Neural crest cell (in vitro differentiated cells): ENCODE measurements at regions not wholly inside any gene's neighbourhood (a gene's known extent, or its start where the extent isn't known, plus 50 kb on each side); places are given as distances from the start of the nearest gene placed in this dataset.

ENCODE experiments used
- DNase-seq: peaks from one replicate; pipeline ENCODE4 v3.0.0; 2021; ENCODE audit warnings: low read depth, mixed read lengths, low spot score
- H3K27ac Mint-ChIP-seq: one replicate; pipeline ENCODE4 v1.8.0; 2021; ENCODE audit warnings: mild to moderate bottlenecking, mixed read lengths; ENCODE audit not compliant: unreplicated experiment
- H3K27me3 Mint-ChIP-seq: 2 replicates; pipeline ENCODE4 v1.8.0; 2021; ENCODE audit warnings: low read depth, mild to moderate bottlenecking, mixed read lengths
- H3K36me3 Mint-ChIP-seq: 2 replicates; pipeline ENCODE4 v1.8.0; 2021; ENCODE audit warnings: low read depth, mild to moderate bottlenecking, mixed read lengths
- H3K4me1 Mint-ChIP-seq: 2 replicates; pipeline ENCODE4 v1.8.0; 2021; ENCODE audit warnings: mixed read lengths
- H3K4me3 Mint-ChIP-seq: one replicate; pipeline ENCODE4 v1.8.0; 2021; ENCODE audit warnings: mild to moderate bottlenecking, mixed read lengths
- H3K9me3 Mint-ChIP-seq: 2 replicates; pipeline ENCODE4 v1.8.0; 2021; ENCODE audit warnings: mixed read lengths
- CTCF ChIP-seq: fragments of 200-600 bp; sonication (generic); conservative IDR thresholded peaks from 2 replicates; pipeline ENCODE4 v1.5.0; 2021; ENCODE audit warnings: antibody characterized with exemption, mild to moderate bottlenecking

GRCh38 chr14:98249057-98249456 lies 1022.9 kb downstream of the BCL11B start:
- Mint-ChIP-seq H3K27ac (no peak overlapping the region), H3K27me3 (no peaks in the 10 kb centered on the region), H3K4me3 (no peak overlapping the region), H3K36me3 (no peaks in the 10 kb centered on the region), H3K9me3 (no peaks in the 10 kb centered on the region), H3K4me1 (no peaks in the 10 kb centered on the region)
- DNase-seq = no peak
- TF ChIP-seq CTCF = no peak

GRCh38 chr14:98249476-98249875 lies 1022.5 kb downstream of the BCL11B start:
- Mint-ChIP-seq H3K4me3 (no peak overlapping the region), H3K27ac (no peak overlapping the region)

GRCh38 chr14:98252820-98253219 lies 1019.2 kb downstream of the BCL11B start:
- no peaks in the 10 kb centered on the region for H3K4me1 Mint-ChIP-seq
- no peak for TF ChIP-seq CTCF
- DNase-seq = no peak
- H3K27ac Mint-ChIP-seq = no peak overlapping the region
- no peaks in the 10 kb centered on the region for H3K9me3 Mint-ChIP-seq
- no peak overlapping the region for H3K4me3 Mint-ChIP-seq
- H3K27me3 Mint-ChIP-seq = no peaks in the 10 kb centered on the region
- no peaks in the 10 kb centered on the region for H3K36me3 Mint-ChIP-seq

More at GRCh38 chr14:98249476-98249875, 1022.5 kb downstream of the BCL11B start:
- H3K9me3 Mint-ChIP-seq = no peaks in the 10 kb centered on the region
- H3K27me3 Mint-ChIP-seq = no peaks in the 10 kb centered on the region
- DNase-seq = no peak
- TF ChIP-seq CTCF = no peak
- H3K36me3 Mint-ChIP-seq = no peaks in the 10 kb centered on the region
- H3K4me1 Mint-ChIP-seq = no peaks in the 10 kb centered on the region

- DNase-seq = no peak
- peaks cover 11% of the 10 kb centered on the region for H3K4me1 Mint-ChIP-seq
- H3K27me3 Mint-ChIP-seq = peaks cover 3% of the 10 kb centered on the region
- H3K4me3 Mint-ChIP-seq = no peak overlapping the region
- H3K9me3 Mint-ChIP-seq = no peaks in the 10 kb centered on the region
- no peak for TF ChIP-seq CTCF
- no peak overlapping the region for H3K27ac Mint-ChIP-seq
- no peaks in the 10 kb centered on the region for H3K36me3 Mint-ChIP-seq
Observed at GRCh38 chr14:98259881-98260280, 1012.1 kb downstream of the BCL11B start.

GRCh38 chr14:98262566-98262965 lies 1009.4 kb downstream of the BCL11B start:
- no peaks in the 10 kb centered on the region for H3K36me3 Mint-ChIP-seq
- TF ChIP-seq CTCF = no peak
- no peak for DNase-seq
- peaks cover 11% of the 10 kb centered on the region for H3K4me1 Mint-ChIP-seq
- no peak overlapping the region for H3K4me3 Mint-ChIP-seq
- H3K9me3 Mint-ChIP-seq = peaks cover 5% of the 10 kb centered on the region
- H3K27me3 Mint-ChIP-seq = peaks cover 5% of the 10 kb centered on the region
- H3K27ac Mint-ChIP-seq = no peak overlapping the region

- H3K27ac Mint-ChIP-seq = no peak overlapping the region
- H3K4me3 Mint-ChIP-seq = no peak overlapping the region
- H3K27me3 Mint-ChIP-seq = peaks cover 2% of the 10 kb centered on the region
- no peak for DNase-seq
- no peaks in the 10 kb centered on the region for H3K4me1 Mint-ChIP-seq
- TF ChIP-seq CTCF = no peak
- no peaks in the 10 kb centered on the region for H3K36me3 Mint-ChIP-seq
- H3K9me3 Mint-ChIP-seq = peaks cover 5% of the 10 kb centered on the region
Observed at GRCh38 chr14:98269533-98269932, 1002.5 kb downstream of the BCL11B start.
